GOT3 (cell line): ENCODE measurements at regions not wholly inside any gene's neighbourhood (a gene's known extent, or its start where the extent isn't known, plus 50 kb on each side); places are given as distances from the start of the nearest gene placed in this dataset.

Experiments
- DNase-seq: peaks from one replicate; lab custom pipeline; 2025; ENCODE audit warnings: mixed read lengths; lab: John Stamatoyannopoulos, UW

DNA sequence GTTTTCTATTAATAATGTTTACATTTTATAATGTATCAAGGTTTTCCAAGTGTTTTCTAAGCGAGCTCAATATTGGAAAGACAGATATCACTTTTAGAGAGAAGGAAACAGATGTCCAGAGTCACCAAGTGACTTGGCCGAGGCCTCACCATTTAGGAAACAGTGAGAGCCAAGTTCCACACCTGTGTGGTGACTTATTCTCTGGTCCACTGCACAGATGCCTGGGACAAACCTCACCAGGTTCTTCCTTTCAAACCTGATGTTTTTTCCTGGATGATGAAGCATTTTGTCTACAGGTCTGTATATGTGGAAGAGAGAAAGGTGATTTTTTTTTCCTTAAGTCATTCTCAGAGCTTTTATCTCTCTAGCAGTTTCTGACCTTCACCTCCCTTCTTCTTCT is 280.7 kb downstream of the LPIN1 start:
- DNase-seq = no peak

DNA sequence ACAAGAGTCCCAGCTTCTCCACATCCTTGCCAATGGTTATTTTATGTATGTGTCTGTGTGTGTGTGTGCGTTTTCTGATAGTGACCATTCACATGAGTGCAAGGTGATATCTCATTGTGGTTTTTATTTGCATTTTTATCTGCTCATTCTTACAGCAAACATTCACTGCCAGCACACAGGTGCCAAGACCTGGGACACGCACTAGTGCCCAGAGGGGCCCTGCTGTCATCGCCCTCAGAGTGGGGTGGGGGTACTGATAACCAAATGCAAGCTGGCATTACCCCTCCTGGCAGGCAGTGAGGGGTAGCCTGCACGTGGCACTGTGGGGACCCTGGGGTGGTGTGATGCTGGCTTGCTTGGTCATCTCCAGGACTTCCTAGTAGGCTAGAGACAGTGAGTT is 285.4 kb downstream of the LPIN1 start:
- no peak for DNase-seq

DNA sequence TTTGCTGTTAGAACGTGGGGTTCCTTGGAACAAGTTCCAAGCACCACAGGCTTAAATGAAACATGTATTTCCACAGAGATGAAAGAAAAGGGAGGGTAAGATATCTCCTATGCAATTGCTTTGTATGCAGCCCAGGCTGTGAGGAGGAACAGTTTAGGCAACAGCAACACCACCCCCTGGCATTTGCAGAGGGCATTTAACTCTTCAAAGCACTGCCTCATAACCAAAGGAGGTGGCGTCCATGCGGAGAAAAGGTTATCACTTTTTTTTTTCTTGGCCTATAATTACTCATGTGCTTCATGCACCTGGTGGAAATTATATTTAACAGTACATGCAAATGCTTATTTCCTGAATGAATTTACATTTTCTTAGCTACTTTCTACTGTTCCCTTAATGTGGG is 286.0 kb downstream of the LPIN1 start:
- DNase-seq = no peak

DNA sequence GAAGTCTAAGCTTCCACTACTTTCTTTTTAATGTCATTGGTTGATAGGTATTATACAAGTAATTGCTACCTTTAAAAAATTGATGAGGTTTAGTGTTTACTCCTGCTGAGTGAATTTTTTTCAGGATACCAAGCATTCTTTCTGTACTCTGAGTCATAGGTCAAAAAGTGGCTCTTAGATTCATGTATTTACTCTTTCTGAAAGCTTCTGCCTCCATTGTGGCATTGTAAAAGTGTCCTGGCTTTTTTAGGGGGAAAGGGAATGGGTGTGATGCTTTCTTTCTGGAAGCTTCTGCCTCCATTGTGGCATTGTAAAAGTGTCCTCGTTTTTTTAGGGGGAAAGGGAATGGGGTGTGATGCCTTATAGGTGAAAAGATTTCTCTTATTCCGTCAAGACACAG is 286.5 kb downstream of the LPIN1 start:
- no peak for DNase-seq

DNA sequence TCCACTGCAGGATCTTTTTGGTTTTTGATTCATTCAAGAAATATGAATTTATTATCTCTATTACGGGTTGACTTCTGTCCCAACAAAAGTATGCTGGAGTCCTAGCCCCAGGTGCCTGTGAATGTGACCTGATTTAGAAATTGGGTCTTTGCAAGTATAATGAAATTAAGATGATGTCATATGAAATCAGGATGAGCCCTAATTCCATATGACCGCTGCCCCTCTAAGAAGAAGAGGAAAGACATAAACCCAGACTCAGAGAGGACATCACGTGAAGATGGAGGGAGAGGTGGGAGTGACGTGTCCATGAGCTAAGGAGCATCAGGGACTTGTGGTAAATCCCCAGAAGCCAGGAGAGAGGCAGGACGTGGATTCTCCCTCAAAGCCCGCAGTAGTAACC is 287.1 kb downstream of the LPIN1 start:
- no peak for DNase-seq

DNA sequence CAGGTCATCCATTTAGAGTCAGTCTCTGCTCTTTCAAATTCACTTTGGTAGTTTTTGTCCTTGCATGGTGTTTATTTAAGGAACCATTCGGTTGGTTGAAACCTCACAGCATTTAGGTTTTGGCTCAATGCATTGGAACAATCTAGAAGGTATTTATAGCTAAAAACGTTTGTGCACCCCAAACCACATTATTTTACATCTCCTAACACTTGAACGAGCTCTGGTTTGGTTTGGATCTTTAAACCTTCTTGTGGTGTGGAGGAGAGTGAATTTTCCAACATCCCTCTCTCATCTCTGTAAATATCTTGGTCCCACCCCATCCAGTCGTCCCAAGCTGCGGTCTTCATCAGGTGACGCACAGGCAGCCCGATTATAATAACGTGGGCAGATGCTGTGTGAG is 287.9 kb downstream of the LPIN1 start:
- DNase-seq = no peak

DNA sequence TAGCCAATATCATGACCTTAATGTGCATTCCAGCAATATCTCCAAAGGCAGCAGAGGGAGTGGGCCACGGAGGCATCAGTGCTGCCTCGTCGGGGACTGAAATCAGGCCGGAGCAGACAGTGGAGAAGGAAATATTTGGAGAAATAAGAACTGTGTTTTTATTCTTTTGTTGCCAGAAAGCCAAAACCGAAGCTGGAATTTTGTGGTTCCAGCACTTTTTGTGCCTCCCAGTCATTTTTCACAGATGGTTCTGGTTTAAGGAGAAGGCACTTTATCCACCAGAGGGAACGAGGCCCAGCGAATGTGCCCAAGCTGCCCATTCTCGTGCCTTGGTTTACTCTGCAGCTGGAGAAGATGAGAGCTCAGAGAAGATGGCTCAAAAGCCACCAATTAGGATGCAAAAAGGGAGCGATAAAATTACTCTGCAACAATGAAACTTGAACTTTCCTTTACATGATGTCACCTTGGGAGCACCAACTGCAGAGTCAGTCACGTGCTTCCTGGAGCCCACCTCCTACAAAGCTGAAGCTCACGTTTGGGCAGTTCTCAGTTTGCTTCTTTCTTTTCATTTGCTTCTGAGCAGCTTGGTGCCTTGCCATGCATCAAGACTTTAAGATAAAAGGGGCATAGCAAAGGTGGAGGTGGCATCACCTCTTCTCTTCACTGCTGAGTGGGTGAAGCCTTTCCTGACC is 288.7 kb downstream of the LPIN1 start:
- DNase-seq = no peak

DNA sequence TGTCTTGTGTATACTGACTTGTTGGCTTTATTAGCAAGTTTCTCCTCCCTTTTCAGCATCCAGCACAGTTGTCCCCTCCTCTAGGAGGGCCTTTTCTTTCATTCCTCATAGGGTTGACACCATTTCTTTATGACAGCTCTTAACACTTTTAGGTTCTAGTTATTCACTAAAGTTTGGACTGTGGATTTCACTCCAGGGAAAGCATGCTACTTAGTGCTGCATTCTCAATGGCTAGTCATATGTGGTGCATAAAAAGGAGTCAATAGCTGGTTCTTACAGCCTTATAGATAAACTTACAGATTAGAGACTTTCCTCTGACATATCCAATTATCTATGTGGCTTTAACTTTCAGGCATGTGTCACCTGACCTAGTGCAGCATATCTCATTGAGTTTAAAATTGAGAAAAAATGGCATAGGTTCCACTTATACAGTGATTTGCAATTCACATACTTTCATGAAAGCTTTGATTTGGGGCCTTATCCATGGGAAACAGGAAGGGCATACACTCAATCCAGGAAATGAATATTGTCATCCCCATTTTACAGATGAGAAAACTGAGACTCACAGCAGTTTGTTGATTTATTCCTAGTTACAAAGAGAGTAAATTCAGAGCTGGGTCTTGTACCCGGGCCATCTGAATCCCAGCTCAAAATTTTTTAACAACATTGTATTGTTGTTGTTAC is 289.7 kb downstream of the LPIN1 start:
- no peak for DNase-seq

DNA sequence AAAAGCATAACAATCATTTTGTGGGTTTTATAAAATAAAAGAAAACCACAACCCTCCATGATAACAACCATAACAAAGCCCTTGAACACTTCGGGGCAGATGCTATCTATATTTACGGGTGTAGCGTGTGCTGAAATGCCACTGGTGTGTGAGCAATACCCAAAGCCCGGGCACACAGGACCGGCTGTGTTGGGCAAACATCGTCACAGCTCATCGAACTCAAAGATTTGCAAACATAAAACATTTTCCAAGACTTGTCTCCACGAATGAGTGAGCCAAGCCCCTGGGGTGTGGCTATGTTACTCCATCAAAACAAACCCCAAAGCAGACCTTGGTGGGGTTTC is 290.2 kb downstream of the LPIN1 start:
- no peak for DNase-seq

DNA sequence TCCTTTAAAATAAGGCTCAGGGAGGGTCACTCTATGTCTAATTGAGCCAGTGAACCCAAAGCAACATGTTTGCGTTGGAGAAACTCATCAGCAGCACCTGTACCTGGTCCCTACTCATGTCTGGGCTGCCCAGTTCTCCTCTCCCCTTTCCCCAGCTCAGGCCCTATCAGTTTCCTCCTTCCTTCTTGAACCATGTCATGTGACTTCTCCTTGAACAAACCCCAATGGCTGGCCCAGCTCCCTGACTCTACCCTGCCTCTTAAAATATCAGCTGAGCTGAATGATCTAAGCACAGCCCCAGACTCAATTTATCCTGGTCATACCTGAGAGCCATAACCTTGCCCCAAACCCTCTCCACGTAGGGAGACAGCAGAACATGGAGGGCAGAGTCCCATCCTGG is 290.9 kb downstream of the LPIN1 start:
- DNase-seq = no peak

DNA sequence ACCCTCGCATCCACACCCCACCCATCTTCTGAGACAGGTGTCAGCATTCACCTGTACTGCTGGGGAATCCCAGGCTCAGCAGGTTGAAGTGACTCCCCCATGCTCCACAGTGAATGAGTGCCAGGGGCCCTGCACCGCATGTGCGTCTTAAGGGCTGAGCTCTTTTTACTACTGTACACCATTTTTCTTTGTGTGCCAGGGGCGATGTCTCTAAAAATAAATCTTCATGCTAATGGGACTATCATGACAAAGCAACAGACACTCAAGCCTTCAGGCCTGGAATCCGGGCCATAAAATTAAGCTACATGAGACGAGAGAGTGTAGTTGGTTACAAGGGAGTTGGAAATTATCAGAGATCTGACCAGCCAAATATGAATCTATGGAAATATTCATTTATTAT is 294.8 kb downstream of the LPIN1 start:
- no peak for DNase-seq

DNA sequence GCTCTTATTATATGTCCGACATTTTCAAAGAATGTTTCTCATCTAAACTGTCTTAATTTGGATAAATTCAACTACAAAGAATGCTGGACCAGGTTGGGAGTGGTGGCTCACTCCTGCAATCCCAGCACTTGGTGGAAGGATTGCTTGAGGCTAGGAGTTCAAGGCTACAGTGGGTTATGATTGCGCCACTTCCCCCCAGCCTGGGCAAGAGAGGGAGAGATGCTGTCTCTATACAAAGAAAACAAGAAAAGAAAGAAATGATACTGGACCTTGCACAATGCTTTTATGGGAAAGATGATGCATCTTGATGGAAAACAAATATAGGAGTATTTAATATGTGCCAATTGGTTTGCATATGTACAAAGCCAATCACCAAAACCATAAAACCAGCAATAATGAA is 296.7 kb downstream of the LPIN1 start:
- DNase-seq = no peak

DNA sequence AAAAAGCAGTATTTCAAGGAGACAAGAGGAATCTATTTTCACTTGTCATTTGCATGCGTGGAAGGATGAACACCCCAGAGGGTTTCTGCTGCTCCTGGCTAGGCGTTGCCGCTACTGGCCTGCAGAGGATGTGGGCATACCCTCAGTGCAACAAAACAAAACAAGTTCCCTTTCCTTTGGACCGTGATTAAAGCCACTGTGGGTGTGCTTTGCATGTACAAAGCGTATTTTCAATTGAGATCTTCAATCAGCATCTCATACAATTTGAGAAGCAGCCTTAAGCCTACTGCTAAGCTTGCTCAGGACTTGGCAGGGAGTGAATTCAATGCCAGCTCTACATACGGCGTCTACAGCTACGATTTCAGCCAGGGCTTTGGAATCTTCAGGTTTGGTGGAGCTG is 298.4 kb downstream of the LPIN1 start:
- no peak for DNase-seq

DNA sequence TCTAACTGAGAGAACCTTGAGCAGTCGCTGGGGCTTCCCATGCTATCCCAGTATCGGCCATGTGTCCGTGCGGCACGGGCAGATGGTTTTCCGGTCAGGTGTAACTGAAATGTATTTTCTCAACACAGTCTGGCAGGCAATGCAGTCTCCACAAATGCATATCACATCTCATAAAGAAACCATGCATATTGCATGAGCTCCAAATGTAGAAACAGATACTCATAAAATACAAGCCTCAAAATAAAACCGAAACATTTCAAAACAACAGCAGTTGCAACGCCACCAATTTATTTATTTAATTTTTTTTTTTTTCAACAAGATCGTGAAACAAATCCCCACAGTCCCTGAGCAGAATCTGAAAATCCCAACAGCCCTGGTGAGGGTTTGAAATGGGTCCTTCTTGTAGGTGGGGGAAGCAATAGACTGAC is 299.4 kb downstream of the LPIN1 start:
- no peak for DNase-seq

DNA sequence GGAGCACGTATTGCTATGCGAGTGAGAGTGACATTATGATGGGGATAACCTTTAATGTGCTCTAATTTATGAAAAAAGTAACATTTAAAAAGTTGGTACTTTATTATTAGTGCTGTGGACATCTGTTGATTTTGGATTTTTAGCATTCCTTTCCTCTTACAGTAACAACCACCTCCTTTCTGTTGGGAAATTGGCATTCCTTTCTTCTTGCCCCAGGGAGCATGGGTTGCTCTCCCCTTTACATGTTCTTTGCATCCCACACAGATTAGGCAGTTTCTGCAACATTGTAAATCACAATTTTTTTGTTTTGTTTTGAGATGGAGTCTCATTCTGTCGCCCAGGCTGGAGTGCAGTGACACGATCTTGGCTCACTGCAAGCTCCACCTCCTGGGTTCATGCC is 300.2 kb downstream of the LPIN1 start:
- DNase-seq = no peak

DNA sequence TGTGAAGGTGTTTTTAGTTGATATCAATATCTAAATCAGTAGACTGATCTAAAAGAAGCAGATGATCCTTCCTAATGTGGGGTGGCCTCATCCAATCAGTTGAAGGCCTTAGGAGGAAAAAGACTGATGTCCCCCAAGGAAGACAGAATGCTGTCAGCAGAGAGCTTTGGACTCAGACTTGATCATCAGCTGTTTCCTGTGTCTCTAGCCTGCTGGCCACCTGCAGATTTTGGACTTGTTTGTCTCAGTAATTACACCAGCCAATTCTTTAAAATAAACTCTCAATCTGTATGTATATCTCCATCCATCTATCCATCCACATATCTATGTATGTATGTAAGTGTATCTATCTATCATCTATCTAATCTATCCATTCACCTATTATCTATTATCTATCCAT is 301.3 kb downstream of the LPIN1 start:
- no peak for DNase-seq

DNA sequence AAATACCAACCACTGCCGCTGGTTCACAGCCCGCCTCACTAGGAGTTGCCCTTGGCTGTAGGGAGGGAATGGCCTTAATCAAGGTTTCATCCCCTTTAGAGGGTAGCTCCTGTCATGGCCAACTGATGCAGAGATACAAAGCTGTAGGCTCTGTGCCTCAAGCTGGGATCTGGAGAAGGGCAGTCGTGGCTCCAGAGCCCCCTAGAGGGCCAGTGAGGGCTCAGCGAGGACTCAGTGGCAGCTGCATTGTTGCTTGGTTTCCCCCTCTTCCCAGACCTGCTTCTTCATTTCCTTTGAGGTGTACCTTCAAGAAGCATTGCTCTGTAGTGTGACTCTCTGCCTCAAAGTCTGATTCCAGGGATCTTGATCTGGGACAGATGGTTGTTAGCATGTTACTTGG is 302.1 kb downstream of the LPIN1 start:
- DNase-seq = no peak

DNA sequence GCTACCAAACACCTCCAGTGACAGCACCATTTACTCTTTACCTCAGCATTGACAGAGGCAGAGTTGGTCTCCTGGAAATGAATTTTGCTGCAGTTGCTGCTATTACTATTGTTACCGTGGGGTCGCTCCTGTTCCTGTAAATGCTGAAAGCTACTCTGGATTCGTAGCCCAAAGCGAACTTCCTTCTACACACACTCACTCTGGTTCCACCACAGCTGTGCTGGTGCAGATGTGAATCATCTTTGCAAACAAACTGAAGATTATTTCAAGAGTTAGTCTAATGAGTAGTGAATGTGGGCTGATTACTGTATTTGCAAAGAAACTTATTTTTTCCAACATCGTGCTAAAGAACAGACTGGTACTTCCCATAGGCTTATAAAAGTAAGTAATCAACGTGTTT is 304.0 kb downstream of the LPIN1 start:
- DNase-seq = no peak

DNA sequence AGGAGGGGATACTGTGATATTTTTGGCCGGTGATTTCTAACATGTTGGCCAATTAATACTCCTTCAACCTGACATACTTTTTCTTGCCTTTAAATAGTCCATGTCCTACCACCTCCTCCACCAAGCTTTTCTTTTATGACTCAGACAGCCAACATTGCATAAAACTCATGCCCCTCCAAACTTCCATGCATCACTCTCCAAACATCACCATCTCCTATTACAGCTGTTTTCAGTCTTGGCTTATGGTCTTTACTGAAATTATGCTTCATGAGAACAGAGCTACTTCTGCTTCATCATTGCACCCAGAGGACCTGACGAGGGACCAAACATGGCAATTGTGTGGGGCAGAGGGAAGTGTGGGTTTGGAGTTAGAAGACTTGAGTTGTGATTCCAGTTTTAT is 305.4 kb downstream of the LPIN1 start:
- no peak for DNase-seq

DNA sequence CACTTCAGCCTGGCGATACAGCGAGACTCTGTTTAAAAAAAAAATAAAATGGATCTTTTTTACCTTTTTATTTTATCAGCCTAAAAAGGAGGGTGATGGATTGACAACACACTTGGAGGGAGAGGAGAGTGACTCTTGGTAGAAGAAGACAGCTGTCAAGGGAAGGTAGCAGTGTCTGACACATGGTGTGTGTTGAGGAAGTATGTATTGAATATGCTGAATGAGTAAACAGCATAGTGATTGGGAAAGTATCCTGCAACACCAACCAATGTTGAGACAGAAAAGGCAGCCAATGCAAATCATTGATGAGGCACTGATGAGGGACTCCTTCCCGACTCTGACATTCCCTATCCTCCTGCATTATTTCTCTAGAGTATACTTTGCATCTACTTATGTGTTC is 306.4 kb downstream of the LPIN1 start:
- no peak for DNase-seq

DNA sequence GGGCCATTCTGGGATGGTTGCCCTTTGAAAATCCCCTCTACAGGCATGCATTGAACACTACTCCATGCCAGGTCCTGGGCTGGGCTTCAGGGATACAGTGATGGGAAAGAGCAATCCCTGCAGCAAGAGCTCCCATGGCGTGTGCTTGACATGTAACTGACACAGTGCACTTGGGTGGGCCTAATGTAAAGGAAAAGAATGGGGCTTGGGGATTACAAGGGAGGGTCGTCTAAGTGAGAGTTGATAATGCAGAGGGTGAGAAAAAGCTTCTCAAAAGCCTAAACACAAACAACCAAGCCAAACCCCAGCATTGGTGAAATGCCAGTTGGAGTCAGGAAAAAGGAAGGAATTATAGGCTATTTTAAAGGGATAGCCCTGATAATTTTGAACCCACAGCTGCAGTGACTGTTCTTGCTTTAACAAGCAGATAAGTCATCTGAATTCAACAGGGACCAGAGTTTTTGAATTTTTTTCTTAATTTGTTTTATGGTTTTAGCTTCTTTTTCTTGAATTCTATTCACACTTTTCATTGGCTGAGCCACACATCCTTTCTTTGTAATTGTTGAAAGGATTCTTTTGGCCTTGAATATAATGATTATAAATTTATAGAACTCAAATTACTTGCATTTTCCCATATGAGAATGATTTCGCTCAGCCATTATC is 308.7 kb downstream of the LPIN1 start:
- DNase-seq = no peak

DNA sequence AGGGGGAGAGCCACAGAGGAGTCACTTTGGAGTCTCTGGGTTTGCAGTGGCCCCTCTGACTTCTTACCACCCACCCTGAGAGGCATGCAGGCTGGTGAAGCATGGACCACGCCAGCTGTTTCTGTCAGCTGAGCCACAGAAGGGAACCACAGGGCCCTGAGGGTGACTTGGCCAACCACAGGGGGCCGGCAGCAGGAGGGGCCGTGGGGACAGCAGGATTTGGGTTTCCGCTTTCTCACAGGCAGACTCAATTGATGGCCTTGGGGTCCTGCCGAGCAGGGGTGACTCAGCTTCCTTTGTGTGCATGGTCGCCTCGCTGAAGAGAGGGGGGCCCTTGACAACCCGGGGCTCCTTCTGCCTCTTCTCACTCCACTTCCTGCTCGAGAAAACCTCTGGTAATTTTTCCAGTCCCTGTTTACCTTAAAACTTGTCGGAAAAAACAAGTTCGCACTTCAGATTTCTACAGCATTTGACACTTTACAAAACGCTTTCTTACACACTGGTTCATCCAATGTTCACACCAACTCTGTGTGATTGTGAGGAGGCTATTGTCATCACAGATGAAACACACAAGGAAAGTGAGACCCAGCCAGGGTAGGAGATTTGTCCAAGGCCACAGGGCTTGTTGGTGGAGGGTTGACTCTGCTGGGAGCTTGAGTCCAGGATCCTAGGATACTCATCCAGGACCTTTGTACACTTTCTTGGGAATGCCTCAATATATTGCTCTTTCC is 311.2 kb downstream of the LPIN1 start:
- DNase-seq = no peak
